SKM-1 treated with dmso at 0.1 percent for 144 hours (cell line): ENCODE measurements at regions not wholly inside any gene's neighbourhood (a gene's known extent, or its start where the extent isn't known, plus 50 kb on each side); places are given as distances from the start of the nearest gene placed in this dataset.
"Not testable (repeated sequence)": the region's sequence is repeated elsewhere in the genome, so short reads cannot be mapped to it uniquely, and the experiment has no call there.

Source experiments
- DNase-seq: peaks from one replicate; lab custom pipeline; 2025; ENCODE audit not compliant: unreplicated experiment; lab: John Stamatoyannopoulos, UW

DNA sequence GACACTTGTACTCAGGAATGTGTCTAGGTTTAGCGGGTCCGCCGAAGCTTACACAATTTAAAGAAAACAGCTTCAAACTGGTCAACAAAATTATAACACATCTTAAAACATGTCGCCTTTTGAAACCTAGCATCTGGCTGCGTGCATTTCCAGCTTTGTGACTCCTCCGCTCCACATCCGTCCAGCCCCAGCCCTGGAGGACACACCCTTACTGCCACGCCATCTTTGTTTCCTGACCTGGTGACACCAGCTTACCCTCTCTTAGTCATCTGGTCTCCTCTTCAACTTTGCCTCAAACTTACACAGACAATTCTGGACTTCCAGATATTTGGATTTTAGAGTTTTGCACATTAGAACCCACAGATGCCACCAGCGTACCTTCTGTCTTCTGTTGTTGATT lies 198.7 kb upstream of the VSTM2A start:
- no peak for DNase-seq

DNA sequence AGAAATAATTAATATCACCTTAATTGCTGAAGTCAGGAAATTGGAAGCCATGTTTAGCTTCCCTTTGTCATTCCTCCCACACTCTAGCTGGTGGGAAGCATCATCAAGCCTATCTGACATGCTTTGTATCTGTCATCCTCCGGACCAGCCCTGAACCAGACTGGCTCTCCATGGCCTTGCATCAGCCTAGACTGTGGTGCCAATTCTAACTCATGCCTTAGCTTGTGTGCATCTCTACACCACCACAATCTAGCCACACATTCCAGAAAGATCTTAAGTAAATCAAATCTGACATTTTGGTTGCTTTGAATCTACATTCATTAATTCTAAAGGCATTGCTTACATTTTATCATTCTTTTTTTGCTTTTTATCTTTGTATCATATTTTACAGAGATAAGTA lies 196.4 kb upstream of the VSTM2A start:
- DNase-seq = no peak

DNA sequence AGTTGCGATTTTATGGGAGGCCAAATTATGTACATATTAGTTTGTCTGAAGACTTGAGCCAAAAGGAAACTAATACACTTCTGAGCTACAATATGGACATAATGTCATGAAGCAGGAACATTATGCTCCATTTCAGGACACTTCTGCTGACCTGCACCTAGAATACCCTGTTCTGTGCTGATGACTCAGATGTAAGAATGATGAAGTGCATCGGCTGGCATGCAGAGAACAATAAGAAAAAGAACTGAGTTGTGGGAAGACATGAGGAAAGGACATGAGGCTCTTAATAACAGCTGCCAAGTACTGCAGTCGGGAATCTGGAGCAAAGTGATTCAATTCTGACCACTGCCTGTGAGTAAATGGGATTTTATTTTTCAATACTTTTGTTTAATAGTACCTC lies 192.9 kb upstream of the VSTM2A start:
- DNase-seq = no peak

DNA sequence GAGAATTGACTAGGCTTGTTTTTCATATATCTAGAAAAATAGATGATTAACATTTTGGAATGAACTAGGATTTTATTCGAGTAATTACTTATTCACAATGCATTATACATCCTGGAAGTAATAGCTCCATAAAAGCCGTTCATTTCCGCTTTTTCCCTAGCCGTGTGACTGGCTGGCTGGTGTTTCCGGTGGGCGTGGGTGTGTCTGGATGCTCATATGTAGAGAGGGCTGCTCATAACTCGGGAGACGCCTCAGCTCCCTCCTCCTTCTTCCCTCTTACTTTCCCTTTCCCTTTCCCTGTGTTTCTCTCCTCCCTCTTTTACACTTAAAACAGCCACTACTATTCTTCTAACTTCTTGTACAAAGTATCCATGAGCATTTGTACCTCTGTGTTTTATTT lies 187.7 kb upstream of the VSTM2A start:
- no peak for DNase-seq

DNA sequence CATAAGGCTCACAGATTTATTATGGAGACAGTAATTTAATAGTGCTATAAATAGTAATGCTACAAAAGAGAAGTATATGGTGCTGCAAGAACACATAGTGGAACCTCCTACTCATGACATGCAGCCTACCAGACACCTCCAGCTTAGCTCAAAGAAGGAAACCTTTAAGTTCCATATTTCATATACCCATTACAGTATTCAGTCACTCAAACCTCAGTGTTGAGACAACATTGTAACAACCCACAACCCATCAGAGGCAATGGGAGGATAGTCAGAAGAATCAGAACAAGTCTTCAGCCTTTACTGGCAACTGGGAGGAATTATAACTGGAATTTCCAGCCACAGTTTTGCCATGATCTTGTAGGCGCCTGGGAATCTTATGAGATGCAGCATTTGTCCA lies 186.3 kb upstream of the VSTM2A start:
- no peak for DNase-seq

DNA sequence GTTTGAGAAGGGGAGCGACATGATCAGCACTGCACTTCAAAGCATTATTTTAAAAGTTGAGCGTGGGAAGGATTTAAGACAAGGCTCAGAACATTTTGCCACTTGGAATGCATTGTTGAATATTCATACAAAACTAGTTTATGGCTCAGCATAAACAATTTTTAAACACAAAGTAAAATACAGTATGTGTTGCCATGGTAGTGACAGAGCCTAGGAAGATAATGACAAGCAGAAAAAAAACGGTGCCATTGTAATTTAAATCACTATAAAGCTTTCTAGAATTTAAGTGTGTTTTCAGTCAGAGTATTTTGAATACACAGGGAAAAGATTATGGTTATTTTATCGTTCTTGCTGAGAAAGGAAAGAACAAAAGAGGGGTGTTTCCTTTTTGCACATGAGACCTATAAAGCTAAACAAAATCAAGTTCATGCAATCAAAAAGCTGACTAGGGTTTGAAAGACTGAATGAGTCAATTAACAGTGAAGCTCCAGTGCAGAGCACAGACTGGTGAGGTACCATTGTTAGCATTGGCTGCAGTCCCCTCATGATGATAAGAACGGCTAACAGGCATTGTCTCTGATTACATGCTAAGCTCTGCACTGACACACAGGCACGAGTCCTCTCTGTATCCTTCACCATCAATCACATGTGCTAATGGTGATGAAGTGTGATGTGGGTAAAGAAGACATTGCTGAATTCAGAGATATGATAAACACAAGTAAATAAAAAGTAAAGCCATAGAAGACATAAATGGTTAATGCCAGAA lies 181.9 kb upstream of the VSTM2A start:
- DNase-seq = no peak

DNA sequence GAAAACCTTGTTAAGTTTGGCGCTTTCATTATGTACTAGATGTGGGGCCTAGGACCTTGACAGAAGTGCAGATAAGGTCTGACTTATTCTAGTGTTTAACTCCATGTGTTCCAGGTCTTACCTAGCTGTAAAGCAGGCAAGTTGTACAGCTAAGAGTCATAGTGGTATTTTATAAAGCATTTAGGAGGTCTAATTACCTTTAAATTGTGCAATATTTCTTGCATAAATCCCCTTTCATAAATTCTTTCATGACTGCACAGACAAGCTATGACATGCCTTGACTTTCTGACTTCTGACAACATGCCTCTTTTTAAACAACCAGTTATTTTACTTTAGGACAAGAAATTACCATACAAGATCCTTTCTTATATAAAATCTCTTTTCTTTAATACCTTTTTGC lies 151.6 kb upstream of the VSTM2A start:
- no peak for DNase-seq

DNA sequence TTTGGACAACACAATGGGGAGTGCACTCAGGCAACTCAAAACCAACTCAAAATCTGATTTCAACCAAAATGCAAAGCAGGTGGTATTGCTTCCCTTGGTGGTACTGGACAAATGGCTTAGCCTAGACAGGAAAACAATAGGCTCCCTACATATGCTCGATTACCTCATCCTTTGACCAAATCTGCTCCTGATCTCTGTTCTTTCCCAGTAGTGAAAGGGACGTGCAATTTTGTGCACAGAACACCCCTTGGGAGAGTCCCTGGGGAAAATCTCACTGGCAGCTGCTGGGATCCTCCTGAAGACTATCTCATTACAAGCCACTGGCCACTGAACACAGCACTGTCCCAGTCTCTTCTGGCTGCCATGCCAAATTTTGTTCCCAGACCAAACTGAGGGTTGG lies 149.2 kb upstream of the VSTM2A start:
- no peak for DNase-seq

DNA sequence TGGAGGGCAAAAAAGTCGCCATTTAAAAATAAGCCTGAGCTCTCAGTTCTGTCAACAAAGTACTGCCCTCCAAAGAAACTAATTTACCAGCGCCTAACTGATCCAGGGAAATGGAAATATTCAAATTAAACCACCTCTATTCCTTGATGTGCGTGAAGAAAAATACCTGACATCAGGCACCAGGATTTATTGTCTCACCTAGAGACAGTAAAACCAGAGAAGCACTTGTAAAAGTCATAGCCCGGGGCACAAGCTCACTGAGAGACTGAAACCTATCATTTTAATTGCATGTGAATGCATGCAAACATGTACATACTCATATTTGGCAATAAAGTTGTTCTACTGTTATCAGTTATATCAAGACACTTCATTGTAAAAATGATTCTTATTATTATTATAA lies 147.3 kb upstream of the VSTM2A start:
- peak; percentile 19 for DNase-seq

DNA sequence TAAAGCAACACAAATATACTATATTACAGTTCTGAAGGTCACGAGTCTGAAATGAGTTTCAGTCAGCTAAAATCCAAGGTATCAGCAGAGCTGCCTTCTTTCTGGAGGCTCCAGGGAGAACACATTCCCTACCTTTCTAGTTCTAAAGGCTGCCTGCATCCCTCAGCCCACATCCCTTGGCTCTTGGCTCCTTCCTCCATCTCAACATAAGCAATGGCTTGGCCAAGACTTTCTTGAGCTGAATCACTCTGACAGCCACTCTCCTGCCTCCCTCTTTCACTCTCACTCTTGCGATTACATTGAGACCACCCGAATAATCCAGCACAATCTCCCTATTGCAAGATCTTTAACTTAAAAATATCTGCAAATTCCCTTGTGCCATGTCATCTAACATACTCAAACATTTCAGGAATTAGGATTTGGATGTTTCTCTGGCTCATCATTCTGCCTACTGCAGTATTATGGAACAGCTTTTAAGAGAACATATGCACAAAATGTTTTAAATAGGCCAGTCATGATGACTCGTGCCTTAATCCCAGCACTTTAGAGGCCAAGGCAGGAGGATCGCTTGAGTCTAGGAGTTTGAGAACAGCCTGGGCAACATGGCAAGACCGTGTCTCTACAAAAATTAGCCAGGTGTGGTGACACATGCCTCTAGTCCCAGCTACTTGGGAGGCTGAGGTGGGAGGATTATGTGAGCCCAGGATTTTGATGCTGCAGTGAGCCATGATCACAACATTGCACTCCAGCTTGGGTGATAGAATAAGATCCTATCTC lies 144.2 kb upstream of the VSTM2A start:
- no peak for DNase-seq

DNA sequence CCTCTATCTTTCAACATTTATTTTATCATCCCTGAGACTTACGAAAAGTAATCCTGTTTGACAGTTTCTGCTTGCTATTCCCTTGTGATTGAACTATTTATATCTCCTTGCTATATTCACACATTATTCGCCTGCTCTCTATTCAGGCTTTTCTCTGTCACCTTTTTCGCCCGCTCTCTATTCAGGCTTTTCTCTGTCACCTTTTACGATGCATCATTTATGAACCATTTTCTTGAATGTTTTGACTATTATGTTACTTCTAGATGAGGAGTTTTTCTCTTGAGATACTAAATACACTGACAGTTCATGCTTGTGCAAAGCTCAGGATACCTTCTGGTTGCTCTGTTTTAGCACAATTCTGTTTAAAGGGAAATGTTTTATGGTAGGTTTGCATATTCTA lies 143.3 kb upstream of the VSTM2A start:
- DNase-seq = no peak

DNA sequence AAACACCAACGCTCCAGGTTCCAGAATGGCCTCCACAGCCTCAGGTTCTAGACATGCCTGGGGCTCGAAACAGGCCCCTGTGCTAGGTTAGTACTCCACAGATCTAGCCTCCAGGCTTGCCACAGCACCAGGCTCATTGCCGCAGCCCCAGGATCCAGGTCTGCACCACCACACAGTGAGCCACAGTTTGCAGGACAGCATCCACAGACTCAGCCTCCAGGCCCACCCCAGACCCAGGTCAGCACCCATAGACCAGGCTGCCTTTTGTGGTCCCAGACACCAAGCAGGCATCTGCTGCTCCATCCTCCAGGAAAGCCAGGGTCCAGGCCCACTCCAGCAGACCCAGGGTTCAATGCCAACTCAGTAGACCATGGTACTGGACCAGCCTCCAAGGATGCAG lies 132.3 kb upstream of the VSTM2A start:
- no peak for DNase-seq

DNA sequence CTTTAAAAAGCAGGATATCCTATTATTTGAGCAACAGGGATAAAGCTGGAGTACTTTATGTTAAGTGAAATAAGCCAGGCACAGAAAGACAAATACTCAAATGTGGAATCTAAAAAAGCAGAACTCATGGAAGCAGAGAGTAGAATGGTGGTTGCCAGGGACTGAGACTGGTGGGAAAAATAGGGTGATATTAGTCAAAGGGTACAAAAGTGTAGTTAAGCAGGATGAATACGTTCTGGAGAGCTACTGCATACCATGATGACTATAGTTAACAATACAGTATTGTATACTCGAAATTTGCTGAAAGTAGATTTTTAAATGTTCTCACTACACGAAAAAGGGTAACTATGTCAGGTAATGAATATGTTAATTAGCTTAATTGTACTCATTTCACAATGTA lies 125.5 kb upstream of the VSTM2A start:
- no peak for DNase-seq

DNA sequence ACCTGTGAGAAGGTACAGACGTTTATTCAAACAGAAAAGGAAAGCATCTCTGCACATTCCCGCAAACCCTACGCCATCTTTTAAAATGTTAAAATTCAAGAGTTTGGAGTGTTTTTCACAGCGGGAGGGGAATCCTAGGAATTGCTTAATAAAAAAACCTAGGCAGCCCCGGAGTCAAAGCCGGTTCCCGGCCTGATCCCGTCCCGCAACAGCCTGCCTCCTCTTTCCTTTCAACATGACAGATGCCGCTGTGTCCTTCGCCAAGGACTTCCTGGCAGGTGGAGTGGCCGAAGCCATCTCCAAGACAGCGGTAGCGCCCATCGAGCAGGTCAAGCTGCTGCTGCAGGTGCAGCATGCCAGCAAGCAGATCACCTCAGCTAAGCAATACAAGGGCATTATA lies 123.0 kb upstream of the VSTM2A start:
- no peak for DNase-seq

DNA sequence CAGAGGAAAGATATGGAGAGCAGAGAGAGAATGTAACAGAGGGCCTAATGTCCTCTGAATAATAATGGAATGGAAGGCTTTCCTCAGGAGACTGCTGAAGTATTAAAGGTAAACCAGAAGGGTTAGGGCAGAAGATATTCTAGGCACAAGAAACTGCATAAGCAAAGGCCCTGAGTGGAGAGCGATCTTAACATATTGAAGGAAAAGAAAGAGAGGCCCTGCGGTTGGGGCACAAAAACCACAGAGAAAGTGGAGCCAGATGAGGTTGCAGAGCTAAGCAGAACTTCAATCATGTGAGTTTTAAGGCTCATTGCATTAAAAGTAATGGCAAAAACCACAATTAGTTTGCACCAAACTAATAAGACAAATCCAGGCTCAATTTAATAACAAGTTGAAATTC lies 115.8 kb upstream of the VSTM2A start:
- no peak for DNase-seq

DNA sequence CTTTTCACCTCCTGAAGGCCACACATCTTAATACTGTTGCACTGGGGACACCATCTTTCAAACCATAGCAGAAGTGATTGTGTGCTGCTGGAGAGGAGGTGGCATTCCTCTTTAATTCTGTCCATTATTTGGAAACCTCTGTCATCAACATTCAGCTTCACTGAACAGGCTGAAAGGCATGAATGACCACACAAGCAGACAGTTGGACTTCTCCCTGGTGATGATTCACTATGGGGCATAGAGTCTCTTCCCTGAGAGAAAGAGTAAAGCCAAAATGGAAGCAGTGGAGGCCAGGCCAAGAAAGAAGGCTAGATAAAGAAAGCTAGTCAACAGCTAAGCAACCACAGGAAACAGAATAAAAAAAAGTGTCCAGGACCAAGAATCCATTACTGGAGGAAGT lies 113.1 kb upstream of the VSTM2A start:
- no peak for DNase-seq

DNA sequence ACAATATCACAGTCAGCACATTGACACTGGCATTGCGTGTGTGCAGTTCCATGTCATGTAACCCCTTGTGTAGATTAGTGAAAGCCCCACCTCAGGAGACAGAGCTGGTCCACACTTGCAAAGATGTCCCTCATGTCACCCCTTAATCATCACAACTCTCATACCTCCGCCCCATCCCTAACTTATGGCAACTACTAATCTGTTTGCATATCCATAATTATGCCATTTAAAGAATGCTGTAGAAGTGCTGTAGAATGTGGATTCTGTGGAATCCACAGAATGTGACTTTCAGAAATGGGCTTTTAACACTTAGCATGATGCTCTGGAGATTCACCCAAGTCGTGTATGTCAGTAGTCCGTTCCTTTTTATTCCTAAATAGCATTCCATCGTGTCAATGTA lies 102.8 kb upstream of the VSTM2A start:
- no peak for DNase-seq

DNA sequence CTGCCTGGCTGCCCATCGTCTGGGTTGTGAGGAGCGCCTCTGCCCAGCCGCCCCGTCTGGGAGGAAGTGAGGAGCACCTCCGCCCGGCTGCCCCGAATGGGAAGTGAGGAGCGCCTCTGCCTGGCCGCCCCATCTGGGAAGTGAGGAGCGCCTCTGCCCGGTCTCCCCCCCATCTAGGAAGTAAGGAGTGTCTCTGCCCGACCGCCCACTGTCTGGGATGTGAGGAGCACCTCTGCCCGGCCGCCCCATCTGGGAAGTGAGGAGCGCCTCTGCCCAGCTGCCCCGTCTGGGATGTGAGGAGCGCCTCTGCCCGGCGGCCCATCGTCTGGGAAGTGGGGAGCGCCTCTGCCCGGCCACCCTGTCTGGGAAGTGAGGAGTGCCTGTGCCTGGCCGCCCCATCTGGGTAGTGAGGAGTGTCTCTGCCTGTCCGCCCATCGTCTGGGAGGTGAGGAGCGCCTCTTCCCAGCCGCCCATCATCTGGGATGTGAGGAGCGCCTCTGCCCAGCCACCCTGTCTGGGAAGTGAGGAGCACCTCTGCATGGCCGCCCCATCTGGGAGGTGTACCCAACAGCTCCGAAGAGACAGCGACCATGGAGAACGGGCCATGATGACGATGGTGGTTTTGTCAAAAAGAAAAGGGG lies 98.0 kb upstream of the VSTM2A start:
- DNase-seq = not testable (repeated sequence)

DNA sequence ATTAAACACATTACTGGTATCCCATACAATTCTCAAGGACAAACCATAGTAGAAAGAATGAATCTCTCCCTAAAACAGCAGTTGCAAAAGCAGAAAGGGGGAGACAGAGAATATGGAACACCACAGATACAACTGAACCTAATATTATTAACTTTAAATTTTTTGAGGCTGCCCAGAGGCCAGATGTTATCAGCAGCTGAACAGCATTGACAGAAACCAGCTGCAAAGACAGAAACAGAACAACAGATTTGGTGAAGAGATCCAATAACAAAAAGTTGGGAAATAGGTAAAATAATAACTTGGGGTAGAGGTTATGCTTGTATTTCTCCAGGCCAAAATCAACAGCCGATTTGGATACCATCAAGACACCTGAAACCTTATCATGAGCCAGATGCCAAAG lies 89.0 kb upstream of the VSTM2A start:
- DNase-seq = not testable (repeated sequence)

DNA sequence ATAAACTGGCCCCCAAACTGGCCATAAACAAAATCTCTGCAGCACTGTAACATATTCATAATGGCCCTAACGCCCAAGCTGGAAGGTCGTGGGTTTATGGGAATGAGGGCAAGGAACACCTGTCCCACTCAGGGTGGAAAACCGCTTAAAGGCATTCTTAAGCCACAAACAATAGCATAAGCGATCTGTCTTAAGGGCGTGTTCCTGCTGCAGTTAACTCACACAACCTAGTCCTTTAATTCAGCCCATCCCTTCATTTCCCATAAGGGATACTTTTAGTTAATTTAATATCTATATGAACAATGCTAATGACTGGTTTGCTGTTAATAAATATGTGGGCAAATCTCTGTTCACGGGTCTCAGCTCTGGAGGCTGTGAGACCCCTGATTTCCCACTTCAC lies 87.5 kb upstream of the VSTM2A start:
- not testable (repeated sequence) for DNase-seq

DNA sequence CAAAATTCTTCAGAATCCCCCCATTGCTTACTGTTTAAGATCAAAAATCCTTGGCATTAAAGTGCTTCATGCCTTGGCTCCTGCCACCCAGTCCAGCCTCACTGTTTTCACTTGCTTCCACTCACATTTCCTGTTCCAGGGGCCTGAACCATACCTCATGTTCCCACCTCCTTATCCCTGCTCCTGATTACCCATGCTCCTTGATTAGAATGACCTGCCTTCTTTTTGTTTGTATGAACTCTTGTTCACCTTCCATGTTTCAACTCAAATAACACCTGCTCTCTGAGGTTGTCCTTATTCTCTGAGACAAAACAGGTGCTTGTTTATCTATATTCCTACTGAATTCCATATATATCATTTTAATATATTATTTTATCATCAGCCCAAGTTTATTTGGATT lies 77.1 kb upstream of the VSTM2A start:
- DNase-seq = no peak

DNA sequence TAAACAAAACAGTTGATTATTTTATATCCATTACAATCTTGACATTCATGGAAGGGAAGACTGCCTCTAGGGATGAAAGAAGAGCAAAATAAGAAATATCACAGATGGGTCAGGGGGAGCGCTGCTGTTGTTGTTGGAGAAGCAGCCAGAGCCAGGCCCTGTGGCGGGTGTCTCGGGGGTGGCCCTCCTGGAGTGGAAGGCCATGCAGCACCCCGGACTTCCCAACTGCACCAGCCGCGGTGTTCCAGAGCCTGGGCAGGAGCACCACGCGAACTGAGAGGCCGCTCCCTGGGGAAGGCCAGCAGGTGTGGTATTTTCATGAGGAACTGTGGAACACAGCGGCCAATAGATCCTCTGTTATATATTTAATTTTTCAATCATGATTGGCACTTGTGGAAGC lies 72.4 kb upstream of the VSTM2A start:
- no peak for DNase-seq
